Rectal smooth muscle tissue (tissue), 1 donor: ENCODE measurements at regions not wholly inside any gene's neighbourhood (a gene's known extent, or its start where the extent isn't known, plus 50 kb on each side); places are given as distances from the start of the nearest gene placed in this dataset.
A peak's percentile ranks its signal among the peaks of the same experiment; 100 is the strongest.
"Not testable (repeated sequence)": the region's sequence is repeated elsewhere in the genome, so short reads cannot be mapped to it uniquely, and the experiment has no call there.

Experiments
- H3K27ac ChIP-seq: one replicate; pipeline ENCODE4 v1.7.0; 2013; ENCODE audit warnings: low read depth, low read length, inconsistent platforms
- H3K27me3 ChIP-seq: one replicate; pipeline ENCODE4 v1.7.0; 2013; ENCODE audit warnings: low read length; ENCODE audit not compliant: control insufficient read depth, insufficient read depth
- H3K36me3 ChIP-seq: one replicate; pipeline ENCODE4 v1.7.0; 2013; ENCODE audit warnings: low read length; ENCODE audit not compliant: control insufficient read depth, insufficient read depth
- H3K4me1 ChIP-seq: one replicate; pipeline ENCODE4 v1.7.0; 2013; ENCODE audit warnings: low read length; ENCODE audit not compliant: control insufficient read depth, insufficient read depth
- H3K4me3 ChIP-seq: one replicate; pipeline ENCODE4 v1.7.0; 2013; ENCODE audit warnings: low read length
- H3K9ac ChIP-seq: one replicate; pipeline ENCODE4 v1.7.0; 2013; ENCODE audit warnings: low read length

DNA sequence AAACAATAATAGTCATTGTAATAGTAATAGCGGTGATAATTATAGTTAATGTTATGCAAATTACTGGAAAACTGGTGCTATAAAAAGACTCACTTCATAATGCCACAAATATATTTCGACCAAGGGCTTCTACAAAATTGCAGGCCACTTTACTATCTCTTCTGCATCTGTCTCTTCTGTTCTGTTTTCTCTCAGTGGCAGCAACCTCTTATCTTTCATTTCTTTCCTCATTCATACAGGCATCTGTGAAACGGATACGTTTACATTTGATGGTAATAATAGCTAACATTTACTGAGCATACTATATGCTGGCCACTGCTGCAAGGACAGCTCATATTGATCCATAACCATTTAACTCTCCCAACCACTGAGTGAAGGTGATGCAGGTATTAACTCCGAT is 537.4 kb upstream of the PFKP start:
- no peak overlapping the region for H3K4me3 ChIP-seq
- H3K27ac ChIP-seq, result no peak overlapping the region
- no peaks in the 10 kb centered on the region for H3K27me3 ChIP-seq
- no peaks in the 10 kb centered on the region for H3K4me1 ChIP-seq
- no peak overlapping the region for H3K9ac ChIP-seq
- no peaks in the 10 kb centered on the region for H3K36me3 ChIP-seq

DNA sequence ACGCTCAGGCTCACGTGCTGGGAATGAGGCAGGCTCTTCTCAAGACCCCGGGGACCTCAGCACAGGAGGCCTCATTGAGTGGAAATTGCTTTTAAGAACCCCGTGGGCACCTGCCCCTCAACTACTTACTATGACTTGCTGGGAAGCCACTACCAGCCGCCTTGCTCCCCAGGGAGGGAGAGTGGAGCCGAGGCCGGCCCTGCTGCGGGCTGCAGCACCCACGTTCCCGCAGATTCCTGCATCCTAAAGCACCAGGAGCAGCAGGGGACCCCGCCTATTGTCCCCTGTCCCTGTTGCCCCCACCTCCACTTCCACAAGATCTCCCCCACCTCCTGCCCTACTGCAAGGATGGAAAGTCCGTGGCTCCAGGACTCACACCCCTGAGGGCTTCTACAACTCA is 541.6 kb upstream of the PFKP start:
- no peak overlapping the region for H3K9ac ChIP-seq
- H3K36me3 ChIP-seq, result no peaks in the 10 kb centered on the region
- H3K27me3 ChIP-seq, result no peaks in the 10 kb centered on the region
- H3K27ac ChIP-seq, result no peak overlapping the region
- H3K4me3 ChIP-seq, result no peak overlapping the region
- no peaks in the 10 kb centered on the region for H3K4me1 ChIP-seq

DNA sequence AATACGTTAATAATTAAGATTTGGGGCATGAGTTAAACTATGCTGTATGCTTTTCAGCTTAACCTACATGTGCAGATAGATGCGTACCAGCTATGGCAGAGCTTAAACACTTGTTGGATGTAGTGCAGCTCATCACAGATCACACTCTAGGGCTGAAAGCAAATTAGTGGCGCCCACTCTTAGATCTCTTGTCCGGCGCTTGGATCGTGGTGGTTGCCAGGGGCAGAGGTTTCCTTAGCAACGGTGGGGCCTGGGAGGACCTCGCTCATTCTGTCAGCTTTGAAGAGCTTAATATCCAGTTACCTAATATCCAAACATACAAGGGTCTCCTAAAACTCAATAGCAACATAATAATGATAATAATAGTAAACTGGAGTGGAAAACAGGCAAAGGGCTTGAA is 548.2 kb upstream of the PFKP start:
- Histone ChIP-seq H3K9ac (no peak overlapping the region), H3K27me3 (no peaks in the 10 kb centered on the region), H3K36me3 (no peaks in the 10 kb centered on the region), H3K27ac (no peak overlapping the region), H3K4me3 (no peak overlapping the region), H3K4me1 (no peaks in the 10 kb centered on the region)

DNA sequence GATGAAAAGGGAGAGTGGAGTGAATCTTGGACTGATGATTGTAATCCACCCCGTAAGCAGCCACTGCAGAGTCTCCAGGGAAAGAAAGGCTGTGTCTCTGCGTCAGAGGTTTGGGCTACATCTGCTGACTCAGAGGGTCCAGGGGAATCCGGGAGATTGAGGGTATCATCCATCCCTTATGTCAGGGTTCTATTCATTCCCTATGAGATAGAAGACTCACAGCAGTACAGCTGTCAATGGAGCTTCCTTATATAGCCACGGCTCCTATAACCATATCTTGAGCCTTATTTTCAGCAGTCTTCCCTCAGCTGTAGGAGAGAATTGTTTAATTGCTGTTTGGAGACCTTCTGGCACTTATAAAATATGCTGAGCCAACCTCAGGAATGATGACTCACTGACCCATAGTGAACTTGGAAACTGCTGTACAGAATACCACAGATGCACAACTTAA is 558.2 kb upstream of the PFKP start:
- Histone ChIP-seq H3K36me3 (no peaks in the 10 kb centered on the region), H3K4me1 (no peaks in the 10 kb centered on the region), H3K27ac (no peak overlapping the region), H3K27me3 (no peaks in the 10 kb centered on the region), H3K9ac (no peak overlapping the region), H3K4me3 (no peak overlapping the region)

DNA sequence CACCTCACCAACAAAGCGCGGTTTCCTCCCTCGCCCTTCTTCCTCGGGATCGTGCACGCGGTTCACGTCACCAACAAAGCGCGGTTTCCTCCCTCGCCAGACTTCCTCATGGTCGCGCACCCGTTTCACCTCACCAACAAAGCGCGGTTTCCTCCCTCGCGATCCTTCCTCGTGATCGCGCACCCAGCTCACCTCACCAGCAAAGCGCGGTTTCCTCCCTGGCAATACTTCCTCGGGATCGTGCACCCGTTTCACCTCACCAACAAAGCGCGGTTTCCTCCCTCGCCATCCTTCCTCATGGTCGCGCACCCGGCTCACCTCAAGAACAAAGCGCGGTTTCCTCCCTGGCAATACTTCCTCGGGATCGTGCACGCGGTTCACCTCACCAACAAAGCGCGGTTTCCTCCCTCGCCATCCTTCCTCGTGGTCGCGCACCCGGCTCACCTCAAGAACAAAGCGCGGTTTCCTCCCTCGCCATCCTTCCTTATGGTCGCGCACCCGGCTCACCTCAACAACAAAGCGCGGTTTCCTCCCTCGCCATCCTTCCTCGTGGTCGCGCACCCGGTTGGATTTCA is 565.9 kb upstream of the PFKP start:
- H3K27ac ChIP-seq, H3K27me3 ChIP-seq, H3K4me3 ChIP-seq, H3K36me3 ChIP-seq, H3K4me1 ChIP-seq, H3K9ac ChIP-seq: not testable (repeated sequence)

DNA sequence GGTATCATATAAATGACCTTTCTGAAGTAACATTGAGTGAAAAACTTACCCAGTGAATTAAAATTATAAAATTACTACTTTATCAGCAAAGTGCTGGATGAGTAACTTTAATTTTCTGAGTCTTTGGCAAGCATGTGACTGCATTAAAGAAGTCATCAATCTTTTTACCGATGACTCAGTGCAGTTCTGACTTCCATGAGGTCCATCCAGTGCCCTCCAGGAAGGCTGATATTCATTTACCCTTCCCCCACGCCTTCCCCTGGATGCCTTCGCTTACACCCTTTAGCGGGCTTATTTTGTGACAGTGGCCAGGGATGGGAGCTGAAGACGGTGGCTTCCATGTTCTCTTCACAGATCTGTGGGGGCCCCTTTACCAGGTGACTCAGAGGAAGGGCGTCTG is 572.9 kb upstream of the PFKP start:
- no peaks in the 10 kb centered on the region for H3K4me1 ChIP-seq
- no peak overlapping the region for H3K4me3 ChIP-seq
- no peaks in the 10 kb centered on the region for H3K27me3 ChIP-seq
- H3K27ac ChIP-seq, result no peak overlapping the region
- no peak overlapping the region for H3K9ac ChIP-seq
- H3K36me3 ChIP-seq, result no peaks in the 10 kb centered on the region

DNA sequence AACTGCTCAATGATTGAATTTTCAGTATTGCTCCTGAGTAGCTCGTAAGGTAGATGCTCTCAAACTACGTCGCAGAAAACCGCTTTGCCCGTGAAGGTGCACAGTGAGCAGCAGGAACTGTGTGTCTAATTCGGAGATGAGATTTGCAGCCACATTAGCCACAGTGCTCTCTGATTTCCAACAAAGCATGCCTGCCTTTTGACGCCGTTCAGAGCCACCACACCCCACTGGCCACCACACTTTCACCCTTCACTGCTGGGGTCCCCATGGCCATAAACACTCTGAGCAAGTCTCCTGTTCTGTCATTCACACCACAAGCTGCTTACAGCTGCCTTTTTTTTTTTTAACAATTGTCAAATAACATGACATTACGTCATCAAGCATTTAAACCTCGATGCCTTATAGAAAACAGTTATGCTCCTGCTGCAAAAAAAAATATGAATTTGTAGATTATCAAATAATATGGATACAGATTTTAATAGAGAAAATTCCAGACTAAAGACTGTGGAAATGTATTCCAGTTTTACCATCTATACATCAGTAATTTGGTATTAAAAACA is 578.8 kb upstream of the PFKP start:
- Histone ChIP-seq H3K4me3 (no peak overlapping the region), H3K27me3 (no peaks in the 10 kb centered on the region), H3K27ac (no peak overlapping the region), H3K9ac (no peak overlapping the region), H3K36me3 (no peaks in the 10 kb centered on the region), H3K4me1 (no peaks in the 10 kb centered on the region)

DNA sequence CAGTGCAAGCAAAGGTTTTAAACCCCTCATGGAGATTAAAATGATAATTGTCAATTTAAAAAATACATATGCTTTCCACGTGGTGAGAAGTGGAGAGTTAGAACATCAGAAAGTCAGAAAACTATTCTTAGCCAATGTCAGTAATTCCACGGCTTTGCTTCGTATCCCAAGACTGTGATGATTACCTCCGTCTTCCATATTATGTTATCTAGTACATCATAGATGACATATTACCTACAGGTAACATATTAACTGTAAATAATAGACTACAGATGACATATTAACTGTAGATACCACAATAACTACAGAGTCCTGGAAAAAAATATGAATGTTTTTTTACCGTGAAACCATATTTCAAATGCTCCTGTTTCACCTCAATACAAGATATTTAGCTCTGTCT is 579.4 kb upstream of the PFKP start:
- Histone ChIP-seq H3K4me3 (no peak overlapping the region), H3K4me1 (no peaks in the 10 kb centered on the region), H3K27me3 (no peaks in the 10 kb centered on the region), H3K36me3 (no peaks in the 10 kb centered on the region), H3K9ac (no peak overlapping the region), H3K27ac (no peak overlapping the region)

DNA sequence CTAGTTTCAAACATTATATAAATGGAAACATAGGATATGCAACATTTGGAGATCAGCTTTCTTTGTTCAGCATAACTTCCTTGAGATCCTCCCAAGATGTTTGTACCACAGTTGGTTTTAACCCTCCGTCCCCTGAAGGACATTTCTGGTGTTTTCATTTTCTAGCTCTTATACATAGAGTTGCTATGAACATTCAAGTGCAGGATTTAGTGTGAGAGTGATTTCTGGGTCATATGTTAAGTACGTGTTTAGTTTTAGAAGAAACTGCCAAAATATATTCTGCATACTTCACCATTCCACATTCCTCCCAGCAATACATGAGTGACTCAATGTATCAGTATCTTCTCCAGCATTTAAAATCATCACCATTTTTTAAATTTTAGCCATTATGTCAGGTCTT is 588.7 kb upstream of the PFKP start:
- no peak overlapping the region for H3K4me3 ChIP-seq
- no peak overlapping the region for H3K9ac ChIP-seq
- no peak overlapping the region for H3K27ac ChIP-seq
- H3K4me1 ChIP-seq, result no peaks in the 10 kb centered on the region
- no peaks in the 10 kb centered on the region for H3K27me3 ChIP-seq
- no peaks in the 10 kb centered on the region for H3K36me3 ChIP-seq

DNA sequence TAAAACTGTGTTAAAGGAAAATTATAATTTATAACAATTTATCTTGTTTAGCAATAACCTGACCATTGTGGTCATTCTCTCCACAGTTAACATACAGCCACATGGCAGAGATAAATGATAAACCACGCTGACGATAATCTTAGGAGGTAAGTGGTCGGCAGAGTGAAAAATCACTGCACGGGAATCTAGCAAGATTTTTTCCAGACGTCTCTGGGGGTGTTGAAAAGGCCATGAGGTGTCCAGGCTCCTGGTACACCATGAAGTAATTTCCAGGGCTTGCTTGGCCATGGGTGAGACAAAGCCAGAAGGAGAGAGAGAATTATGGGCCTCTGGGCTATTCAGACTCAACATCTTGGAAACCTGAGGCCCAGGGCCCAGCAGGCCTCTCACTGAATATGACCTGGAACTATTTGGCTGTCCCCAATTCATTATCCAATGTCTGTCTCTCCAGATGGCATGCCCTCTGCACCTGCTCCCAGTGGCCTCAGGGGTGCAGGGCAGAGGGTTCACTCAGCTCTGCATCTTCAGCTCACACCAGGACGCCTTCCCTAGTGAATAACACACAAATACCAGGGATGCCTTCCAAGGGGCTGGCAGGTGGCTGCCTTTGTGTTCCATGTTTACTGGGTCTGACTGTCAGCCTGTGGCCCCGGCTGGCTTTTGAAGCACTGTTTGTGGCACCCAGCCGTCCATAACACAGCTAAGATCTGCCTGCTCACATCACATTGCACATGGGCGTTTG is 590.4 kb upstream of the PFKP start:
- Histone ChIP-seq H3K4me1 (no peaks in the 10 kb centered on the region), H3K36me3 (no peaks in the 10 kb centered on the region), H3K27me3 (no peaks in the 10 kb centered on the region), H3K4me3 (no peak overlapping the region), H3K9ac (no peak overlapping the region), H3K27ac (no peak overlapping the region)

DNA sequence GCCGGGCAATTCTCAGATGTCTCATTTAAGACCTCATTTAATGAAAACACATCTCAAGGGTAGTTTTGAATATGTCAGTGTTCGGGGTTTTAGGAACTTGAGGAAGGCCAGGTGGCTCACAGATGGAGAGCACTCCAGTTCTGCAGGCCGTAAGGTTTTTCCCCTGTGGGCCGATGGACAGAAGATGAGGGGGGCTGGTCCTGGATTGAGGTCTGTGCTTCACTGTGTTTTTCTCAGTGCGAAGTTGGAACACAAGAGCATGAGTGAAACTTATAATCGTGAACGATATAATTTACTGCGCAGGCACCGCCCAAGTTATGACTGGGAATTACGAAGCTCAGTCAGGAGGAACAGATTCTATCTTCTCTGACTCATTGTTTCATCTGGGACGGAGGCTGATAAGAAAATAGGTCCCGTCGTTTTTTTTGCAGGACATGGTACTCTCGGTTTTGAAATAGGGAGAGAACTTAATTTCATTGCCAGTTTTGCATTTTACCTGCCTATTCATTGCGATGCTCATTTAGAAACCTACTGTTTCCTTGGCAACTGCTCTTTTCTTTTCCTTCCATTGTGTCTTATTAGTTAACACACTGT is 591.0 kb upstream of the PFKP start:
- H3K27me3 ChIP-seq, result no peaks in the 10 kb centered on the region
- H3K36me3 ChIP-seq, result no peaks in the 10 kb centered on the region
- peak overlapping the region; percentile 40 for H3K27ac ChIP-seq
- H3K4me3 ChIP-seq, result no peak overlapping the region
- H3K9ac ChIP-seq, result no peak overlapping the region
- no peaks in the 10 kb centered on the region for H3K4me1 ChIP-seq

DNA sequence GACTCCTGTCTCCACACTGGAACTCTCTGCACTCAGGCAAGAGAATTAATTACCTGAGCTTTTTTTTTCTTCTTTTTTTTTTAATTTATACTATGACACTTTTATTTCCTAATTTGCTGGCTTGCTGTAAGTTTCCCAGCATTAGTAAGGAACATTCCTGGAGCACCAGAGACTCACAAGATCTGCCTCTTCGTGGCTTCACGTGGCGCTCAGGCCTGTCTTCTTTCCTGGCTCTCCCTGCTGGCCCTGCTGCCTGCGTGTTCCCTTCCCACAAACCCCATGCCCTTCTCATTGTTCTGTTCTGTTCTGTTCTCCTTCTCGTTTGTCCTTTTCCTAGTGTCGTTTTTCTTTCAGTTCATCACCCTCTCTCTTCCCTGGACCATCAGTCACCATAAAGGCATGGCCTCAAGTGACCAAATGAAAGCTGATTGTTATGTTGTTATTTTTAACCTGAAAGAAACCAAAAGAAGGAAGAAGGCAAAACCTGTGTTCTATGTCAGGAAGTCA is 591.6 kb upstream of the PFKP start:
- Histone ChIP-seq H3K4me3 (no peak overlapping the region), H3K27ac (peak overlapping the region; percentile 40)

More for the DNA sequence above, 591.6 kb upstream of the PFKP start:
- Histone ChIP-seq H3K4me1 (no peaks in the 10 kb centered on the region), H3K9ac (no peak overlapping the region), H3K36me3 (no peaks in the 10 kb centered on the region), H3K27me3 (no peaks in the 10 kb centered on the region)
